Parathyroid adenoma (tissue), 2 donors: ENCODE measurements at regions not wholly inside any gene's neighbourhood (a gene's known extent, or its start where the extent isn't known, plus 50 kb on each side); places are given as distances from the start of the nearest gene placed in this dataset.

Experiments used
- H2AFZ ChIP-seq: fragments of 300-600 bp; sonication (generic); one replicate; pipeline ENCODE4 v1.7.0; 2017; ENCODE audit warnings: antibody characterized with exemption, mild to moderate bottlenecking
- H3K27ac ChIP-seq: fragments of 300-600 bp; sonication (generic); one replicate; pipeline ENCODE4 v1.7.0; 2017
- H3K27me3 ChIP-seq: fragments of 300-600 bp; sonication (generic); one replicate; pipeline ENCODE4 v1.7.0; 2017; ENCODE audit warnings: low read length; ENCODE audit not compliant: control insufficient read depth, insufficient read depth
- H3K36me3 ChIP-seq: fragments of 300-600 bp; sonication (generic); one replicate; pipeline ENCODE4 v1.7.0; 2017; ENCODE audit warnings: low read length; ENCODE audit not compliant: control insufficient read depth, insufficient read depth
- H3K4me1 ChIP-seq: fragments of 300-600 bp; sonication (generic); one replicate; pipeline ENCODE4 v1.7.0; 2017; ENCODE audit warnings: control low read depth
- H3K4me2 ChIP-seq: fragments of 300-600 bp; sonication (generic); one replicate; pipeline ENCODE4 v1.7.0; 2017; ENCODE audit warnings: low read length
- H3K4me3 ChIP-seq: fragments of 300-600 bp; sonication (generic); one replicate; pipeline ENCODE4 v1.7.0; 2017; ENCODE audit warnings: low read depth, low read length
- H3K79me2 ChIP-seq: fragments of 300-600 bp; sonication (generic); one replicate; pipeline ENCODE4 v1.7.0; 2017; ENCODE audit warnings: control low read depth
- H3K9ac ChIP-seq: fragments of 300-600 bp; sonication (generic); one replicate; pipeline ENCODE4 v1.7.0; 2017; ENCODE audit warnings: mild to moderate bottlenecking
- H3K9me3 ChIP-seq: fragments of 300-600 bp; sonication (generic); one replicate; pipeline ENCODE4 v1.7.0; 2017; ENCODE audit warnings: low read length; ENCODE audit not compliant: control insufficient read depth
- CTCF ChIP-seq: fragments of 300-600 bp; sonication (generic); IDR thresholded peaks from one replicate; pipeline ENCODE4 v1.7.0; 2017; ENCODE audit warnings: antibody characterized with exemption, mild to moderate bottlenecking
- donor health status: primary hyperparathyroidism.

- TF ChIP-seq CTCF = no peak
- no peak overlapping the region for H3K4me2 ChIP-seq
- H3K27me3 ChIP-seq = no peaks in the 10 kb centered on the region
- H3K36me3 ChIP-seq = no peaks in the 10 kb centered on the region
- no peak overlapping the region for H3K27ac ChIP-seq
- no peaks in the 10 kb centered on the region for H3K79me2 ChIP-seq
- no peak overlapping the region for H2AFZ ChIP-seq
- no peak overlapping the region for H3K9ac ChIP-seq
- H3K4me1 ChIP-seq = no peaks in the 10 kb centered on the region
- H3K4me3 ChIP-seq = no peak overlapping the region
- no peaks in the 10 kb centered on the region for H3K9me3 ChIP-seq
Measured at GRCh38 chr5:2310946-2311345, 428.2 kb upstream of the IRX4 start.

GRCh38 chr5:2307631-2308030, 424.9 kb upstream of the IRX4 start:
- H3K27ac ChIP-seq = no peak overlapping the region
- TF ChIP-seq CTCF = no peak
- H3K9me3 ChIP-seq = no peaks in the 10 kb centered on the region

GRCh38 chr5:2306711-2307110, 424.0 kb upstream of the IRX4 start:
- H3K4me1 ChIP-seq = no peaks in the 10 kb centered on the region
- no peaks in the 10 kb centered on the region for H3K9me3 ChIP-seq
- no peaks in the 10 kb centered on the region for H3K79me2 ChIP-seq
- H3K27me3 ChIP-seq = no peaks in the 10 kb centered on the region
- no peak overlapping the region for H3K9ac ChIP-seq
- no peak overlapping the region for H3K4me3 ChIP-seq
- no peaks in the 10 kb centered on the region for H3K36me3 ChIP-seq
- H3K4me2 ChIP-seq = no peak overlapping the region
- no peak overlapping the region for H2AFZ ChIP-seq
- TF ChIP-seq CTCF = no peak
- no peak overlapping the region for H3K27ac ChIP-seq

More at GRCh38 chr5:2307631-2308030, 424.9 kb upstream of the IRX4 start:
- H3K4me1 ChIP-seq = no peaks in the 10 kb centered on the region
- H3K36me3 ChIP-seq = no peaks in the 10 kb centered on the region
- H2AFZ ChIP-seq = no peak overlapping the region
- H3K4me3 ChIP-seq = no peak overlapping the region
- no peaks in the 10 kb centered on the region for H3K79me2 ChIP-seq
- no peak overlapping the region for H3K4me2 ChIP-seq
- H3K9ac ChIP-seq = no peak overlapping the region
- no peaks in the 10 kb centered on the region for H3K27me3 ChIP-seq

- Histone ChIP-seq H3K4me2 (no peak overlapping the region), H3K9ac (no peak overlapping the region), H3K4me3 (no peak overlapping the region), H2AFZ (no peak overlapping the region), H3K36me3 (no peaks in the 10 kb centered on the region), H3K4me1 (no peaks in the 10 kb centered on the region), H3K9me3 (no peaks in the 10 kb centered on the region), H3K79me2 (no peaks in the 10 kb centered on the region), H3K27me3 (no peaks in the 10 kb centered on the region), H3K27ac (no peak overlapping the region)
- TF ChIP-seq CTCF = no peak
Measured at GRCh38 chr5:2303431-2304100, 420.8 kb upstream of the IRX4 start.

GRCh38 chr5:2302169-2302568, 419.4 kb upstream of the IRX4 start:
- no peak for TF ChIP-seq CTCF
- H3K79me2 ChIP-seq = no peaks in the 10 kb centered on the region
- H3K9me3 ChIP-seq = no peaks in the 10 kb centered on the region
- no peaks in the 10 kb centered on the region for H3K27me3 ChIP-seq
- no peak overlapping the region for H3K4me2 ChIP-seq
- no peak overlapping the region for H3K4me3 ChIP-seq
- no peaks in the 10 kb centered on the region for H3K36me3 ChIP-seq
- no peak overlapping the region for H3K27ac ChIP-seq
- no peak overlapping the region for H3K9ac ChIP-seq
- no peak overlapping the region for H2AFZ ChIP-seq
- no peaks in the 10 kb centered on the region for H3K4me1 ChIP-seq
